Ureter (tissue), 1 donor: ENCODE measurements at regions not wholly inside any gene's neighbourhood (a gene's known extent, or its start where the extent isn't known, plus 50 kb on each side); places are given as distances from the start of the nearest gene placed in this dataset.
"Not testable (repeated sequence)": the region's sequence is repeated elsewhere in the genome, so short reads cannot be mapped to it uniquely, and the experiment has no call there.

Experiments
- DNase-seq: peaks from one replicate; pipeline ENCODE4 v3.0.0-alpha.2; 2020; ENCODE audit warnings: low spot score
- donor health status: DM: yes; HTN: yes; CAD: no.

- not testable (repeated sequence) for DNase-seq
These were observed 316.2 kb upstream of the PRR16 start for GRCh38 chr5:120147911-120148310.

GRCh38 chr5:120150770-120151169 is 313.3 kb upstream of the PRR16 start:
- DNase-seq, result no peak

- no peak for DNase-seq
These were observed 312.9 kb upstream of the PRR16 start for GRCh38 chr5:120151181-120151580.

- no peak for DNase-seq
These were observed 312.3 kb upstream of the PRR16 start for GRCh38 chr5:120151825-120152224.

- DNase-seq, result no peak
These were observed 311.6 kb upstream of the PRR16 start for GRCh38 chr5:120152472-120152871.

- no peak for DNase-seq
These were observed 311.2 kb upstream of the PRR16 start for GRCh38 chr5:120152931-120153330.

GRCh38 chr5:120153551-120153950 is 310.5 kb upstream of the PRR16 start:
- DNase-seq, result no peak

- no peak for DNase-seq
These were observed 308.2 kb upstream of the PRR16 start for GRCh38 chr5:120155873-120156272.

- DNase-seq, result no peak
These were observed 305.9 kb upstream of the PRR16 start for GRCh38 chr5:120158211-120158610.

GRCh38 chr5:120159155-120159554 is 304.9 kb upstream of the PRR16 start:
- DNase-seq, result no peak

- DNase-seq, result no peak
These were observed 303.8 kb upstream of the PRR16 start for GRCh38 chr5:120160124-120160895.

- DNase-seq, result no peak
These were observed 301.8 kb upstream of the PRR16 start for GRCh38 chr5:120162321-120162720.

- DNase-seq, result no peak
These were observed 300.1 kb upstream of the PRR16 start for GRCh38 chr5:120164037-120164436.

GRCh38 chr5:120164986-120165385 is 299.1 kb upstream of the PRR16 start:
- DNase-seq, result no peak

- DNase-seq, result no peak
These were observed 291.0 kb upstream of the PRR16 start for GRCh38 chr5:120173125-120173524.

GRCh38 chr5:120174089-120174488 is 290.0 kb upstream of the PRR16 start:
- DNase-seq, result no peak

GRCh38 chr5:120181238-120181637 is 282.9 kb upstream of the PRR16 start:
- DNase-seq, result not testable (repeated sequence)

- not testable (repeated sequence) for DNase-seq
These were observed 269.4 kb upstream of the PRR16 start for GRCh38 chr5:120194650-120195049.

GRCh38 chr5:120199559-120199958 is 264.5 kb upstream of the PRR16 start:
- DNase-seq, result no peak

- no peak for DNase-seq
These were observed 257.0 kb upstream of the PRR16 start for GRCh38 chr5:120207129-120207528.

GRCh38 chr5:120217001-120217400 is 247.1 kb upstream of the PRR16 start:
- DNase-seq, result no peak

- DNase-seq, result no peak
These were observed 244.1 kb upstream of the PRR16 start for GRCh38 chr5:120219988-120220387.

- DNase-seq, result no peak
These were observed 238.6 kb upstream of the PRR16 start for GRCh38 chr5:120225524-120225923.
